Anterior cingulate cortex (tissue), 58 donors: ENCODE measurements at regions not wholly inside any gene's neighbourhood (a gene's known extent, or its start where the extent isn't known, plus 50 kb on each side); places are given as distances from the start of the nearest gene placed in this dataset.
A peak's percentile ranks its signal among the peaks of the same experiment; 100 is the strongest.
"Not testable (repeated sequence)": the region's sequence is repeated elsewhere in the genome, so short reads cannot be mapped to it uniquely, and the experiment has no call there.

Experiments
- DNase-seq, 58 donors: peaks; one replicate each; lab custom pipeline; 2025; lab: John Stamatoyannopoulos, UW

DNA sequence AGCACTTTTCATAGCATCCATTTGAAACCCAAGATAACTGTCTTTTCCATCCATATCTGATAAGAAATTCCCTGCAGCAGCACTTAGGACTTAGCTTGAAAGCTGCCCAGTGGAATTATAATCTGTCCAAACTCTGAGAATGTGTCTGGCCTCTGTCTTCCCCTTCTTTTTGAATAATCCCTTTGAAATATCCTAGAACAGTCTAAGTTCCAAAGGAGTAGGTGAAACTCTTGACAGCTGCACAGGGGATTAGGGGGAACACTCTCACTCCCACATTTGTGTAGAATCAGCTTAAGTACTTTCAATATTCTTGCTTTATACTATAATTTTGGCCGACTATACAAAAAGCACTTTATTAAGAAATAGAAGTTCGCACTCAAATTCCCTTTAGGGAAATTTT, 157.7 kb downstream of the PAPSS1 start:
- DNase-seq = no peak

DNA sequence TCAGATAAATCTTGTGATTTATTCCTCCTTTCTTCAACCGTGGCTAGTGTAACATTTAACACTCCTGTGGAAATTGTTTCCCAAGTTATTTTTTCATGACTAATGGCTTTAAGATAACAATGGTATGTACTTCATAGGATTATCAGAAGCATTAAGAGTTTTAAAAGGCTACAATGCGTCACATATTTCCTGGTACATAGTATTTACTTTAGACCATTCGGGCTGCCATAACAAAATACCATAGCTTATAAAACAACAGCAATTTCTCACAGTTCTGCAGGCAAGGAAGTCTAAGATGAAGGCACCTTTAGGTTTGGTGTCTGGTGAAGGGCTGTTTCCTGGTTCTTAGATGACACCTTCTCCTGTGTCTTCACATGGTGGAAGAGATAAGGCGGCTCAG, 158.6 kb downstream of the PAPSS1 start:
- DNase-seq = no peak

DNA sequence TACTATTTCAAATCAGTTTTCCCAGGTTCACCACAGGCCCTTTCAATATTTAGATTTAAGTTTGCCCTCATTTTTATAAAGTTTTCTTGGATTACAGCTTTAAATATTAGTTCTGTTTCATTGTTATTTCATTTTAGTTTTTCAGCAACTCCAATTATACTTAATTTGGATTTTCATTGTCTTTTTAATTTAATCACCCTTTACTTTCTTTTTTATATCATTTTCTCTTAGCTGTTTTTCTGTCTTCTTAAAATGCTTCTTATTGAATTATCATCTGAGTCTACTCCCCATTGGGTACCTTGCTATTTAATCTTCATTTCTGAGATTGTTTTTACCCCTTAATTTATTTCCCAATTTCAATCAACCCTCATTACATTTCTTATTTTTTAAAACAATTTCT, 160.4 kb downstream of the PAPSS1 start:
- no peak for DNase-seq

DNA sequence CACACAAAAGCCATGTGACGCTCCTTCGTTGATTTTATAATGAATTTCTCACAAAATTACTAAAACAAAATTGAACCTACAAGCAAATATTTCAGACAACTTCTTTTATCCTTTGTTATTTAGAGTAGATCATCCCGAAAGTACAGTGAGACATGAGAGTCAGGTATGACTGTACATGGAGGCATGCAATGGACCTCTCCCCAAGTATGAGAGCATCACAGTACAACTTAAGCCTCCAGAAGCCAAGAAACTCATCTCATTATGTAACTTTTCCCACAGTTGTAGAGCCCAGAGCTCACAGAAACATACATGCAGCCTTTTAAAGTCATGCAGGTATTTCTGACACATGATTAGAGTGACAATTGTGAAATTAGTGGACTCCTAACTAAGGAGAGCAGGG, 167.7 kb downstream of the PAPSS1 start:
- no peak for DNase-seq

DNA sequence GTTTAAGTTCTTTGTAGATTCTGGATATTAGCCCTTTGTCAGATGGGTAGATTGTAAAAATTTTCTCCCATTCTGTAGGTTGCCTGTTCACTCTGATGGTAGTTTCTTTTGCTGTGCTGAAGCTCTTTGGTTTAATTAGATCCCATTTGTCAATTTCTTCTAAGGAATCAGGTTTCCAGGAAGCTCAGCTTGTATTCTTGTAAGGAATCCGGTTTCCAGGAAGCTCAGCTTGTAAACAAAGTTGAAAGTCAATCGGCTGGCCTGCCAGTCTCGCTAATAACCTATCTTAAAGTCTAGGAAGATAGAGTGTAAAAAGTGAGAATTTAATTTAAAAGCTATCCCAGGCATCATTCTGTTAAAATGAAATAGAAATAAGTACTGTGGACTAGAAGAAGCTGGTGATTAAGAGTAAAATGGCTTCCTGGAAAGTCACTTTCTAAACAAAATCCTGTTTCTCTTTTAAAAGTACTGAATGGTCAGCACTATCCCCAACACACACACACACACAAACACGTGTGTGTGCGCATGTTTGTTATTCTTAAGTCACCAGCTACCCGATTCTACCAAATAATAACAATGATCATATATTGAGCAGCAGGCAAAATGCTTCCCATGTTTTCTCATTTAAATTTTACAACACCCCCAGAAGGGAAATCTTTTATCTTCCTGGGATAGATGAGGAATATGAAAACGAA, 171.7 kb downstream of the PAPSS1 start:
- DNase-seq = no peak

DNA sequence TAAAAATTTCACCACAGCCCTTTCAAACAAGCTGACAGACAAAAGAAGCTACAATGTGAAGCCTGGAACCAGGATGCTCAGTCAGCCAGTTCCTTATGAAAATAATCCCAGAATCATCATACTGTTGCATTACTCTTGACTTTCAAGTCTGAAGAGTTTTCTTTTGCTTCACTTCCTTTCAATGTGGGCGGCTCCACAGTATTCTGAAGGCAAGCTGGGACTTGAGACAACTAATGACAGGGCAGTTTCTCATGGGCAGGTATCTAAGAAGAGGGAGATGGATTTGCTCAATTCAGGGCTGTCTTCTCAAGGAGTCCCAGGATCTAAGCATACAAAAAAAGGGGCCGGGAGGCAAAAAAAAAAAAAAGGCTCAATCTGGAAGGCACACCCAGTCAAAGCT, 173.4 kb downstream of the PAPSS1 start:
- DNase-seq = no peak

DNA sequence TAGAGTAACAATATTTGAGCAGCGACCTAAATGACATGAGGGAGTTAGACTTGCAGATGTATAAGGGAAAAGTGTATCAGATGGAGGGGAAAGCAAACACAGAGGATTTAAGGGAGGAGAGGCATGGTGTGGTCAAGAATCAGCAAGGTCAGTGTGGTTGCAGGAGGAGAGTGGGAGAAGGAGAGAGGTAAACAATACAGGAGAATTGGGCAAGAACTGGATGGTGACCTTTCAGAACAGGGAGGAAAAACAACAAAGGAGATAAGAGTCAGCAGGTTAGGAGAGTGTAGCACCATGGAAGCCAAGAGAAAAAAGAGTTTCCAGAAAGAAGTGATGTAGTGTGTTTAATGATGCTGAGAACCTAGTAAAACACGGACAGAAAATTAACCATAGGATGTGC, 178.5 kb downstream of the PAPSS1 start:
- DNase-seq = no peak

DNA sequence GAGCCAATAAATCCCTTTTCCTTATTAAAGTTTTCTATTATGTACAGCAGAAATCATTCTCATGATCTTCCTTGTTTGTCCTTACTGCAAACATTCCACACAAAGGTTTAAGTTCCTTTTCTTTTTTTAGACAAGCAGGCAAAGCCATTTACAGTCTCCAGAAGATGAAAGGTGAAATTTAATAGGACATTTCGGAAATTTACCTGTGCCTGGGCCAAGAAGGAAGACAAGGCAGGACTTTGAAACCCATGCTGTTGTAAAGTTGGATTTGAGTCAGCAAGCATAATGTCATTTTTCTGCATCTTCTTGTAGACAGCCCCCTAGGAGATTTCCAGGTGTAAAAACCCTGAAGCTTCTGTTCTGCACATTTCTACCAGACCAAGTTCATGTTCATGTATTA, 188.1 kb downstream of the PAPSS1 start:
- no peak for DNase-seq

DNA sequence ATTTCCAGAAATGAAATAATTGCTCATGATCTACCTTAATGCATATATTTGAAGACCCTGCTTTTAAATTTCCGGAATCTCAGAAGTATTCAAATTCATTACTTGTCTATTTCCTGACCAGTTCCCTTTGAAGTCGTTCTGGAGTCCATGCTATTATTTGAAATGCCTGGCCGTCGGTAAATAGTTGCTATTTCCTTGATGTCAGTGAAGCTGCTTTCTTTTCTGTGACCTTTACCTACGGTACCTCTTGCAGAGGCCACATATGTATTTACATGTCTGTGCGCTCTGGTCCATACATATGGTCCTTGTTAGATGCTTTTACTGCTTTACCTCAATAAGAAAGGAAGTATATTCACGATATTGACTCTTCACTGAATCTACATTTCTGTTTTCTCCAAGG, 199.7 kb downstream of the PAPSS1 start:
- DNase-seq = no peak

DNA sequence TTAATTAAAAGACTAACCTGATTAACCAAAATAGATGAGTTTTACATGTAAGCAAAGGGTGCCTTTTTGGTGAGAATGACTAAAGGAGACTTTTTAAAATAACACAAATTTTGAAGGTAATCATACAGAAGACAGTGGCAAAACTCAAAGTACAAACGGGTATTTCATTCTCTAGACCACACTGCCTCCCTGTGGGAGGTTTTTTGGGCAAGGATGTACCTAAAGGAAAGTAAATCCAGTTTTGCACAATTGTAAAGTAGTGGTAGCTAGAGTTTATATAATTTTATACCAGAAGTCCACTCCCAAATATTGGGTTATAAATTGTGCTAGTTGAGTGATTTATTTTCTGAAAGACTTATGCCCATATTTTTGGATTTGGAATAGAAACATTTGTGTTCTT, 201.0 kb downstream of the PAPSS1 start:
- DNase-seq = peak in 5 of 58 donors; percentile 0 to 6 (median 4)

DNA sequence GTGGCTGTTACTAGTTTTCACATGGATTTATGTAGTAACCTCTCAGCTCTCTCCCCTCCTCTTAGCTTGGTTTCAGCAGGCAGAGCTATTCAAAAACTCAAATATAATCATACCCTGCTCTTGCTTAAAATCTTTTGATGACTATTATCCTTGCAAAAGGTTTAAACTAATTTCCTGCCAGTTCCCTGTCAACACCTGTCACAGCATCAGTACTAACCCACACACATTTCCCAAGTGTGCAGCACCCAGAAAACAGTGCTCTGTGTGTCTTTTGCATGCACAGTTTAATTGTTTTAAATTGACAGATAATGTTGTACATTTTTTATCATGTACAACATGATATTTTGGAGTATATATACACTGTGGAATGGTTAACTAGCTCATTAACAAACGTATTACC, 202.0 kb downstream of the PAPSS1 start:
- peak in 2 of 58 donors; percentile 2 for DNase-seq

DNA sequence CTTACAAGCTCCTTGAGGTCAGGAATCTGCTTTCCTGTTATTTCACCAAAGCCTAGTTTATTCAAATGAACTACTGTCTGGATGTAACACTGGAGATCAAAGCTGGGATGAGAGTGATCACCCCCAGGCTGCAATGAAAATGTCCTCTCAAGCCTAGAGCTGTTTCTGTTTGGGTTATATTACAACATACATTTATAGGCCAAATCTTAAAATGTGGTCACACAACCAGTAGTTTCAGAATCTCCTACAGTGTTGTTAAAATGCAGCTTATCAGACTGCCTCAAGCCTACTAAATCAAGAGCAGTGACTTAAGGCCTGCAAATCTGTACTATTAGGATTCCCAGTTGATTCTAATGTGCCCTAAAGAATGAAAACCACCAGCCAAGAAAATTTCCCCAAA, 207.5 kb downstream of the PAPSS1 start:
- no peak for DNase-seq

DNA sequence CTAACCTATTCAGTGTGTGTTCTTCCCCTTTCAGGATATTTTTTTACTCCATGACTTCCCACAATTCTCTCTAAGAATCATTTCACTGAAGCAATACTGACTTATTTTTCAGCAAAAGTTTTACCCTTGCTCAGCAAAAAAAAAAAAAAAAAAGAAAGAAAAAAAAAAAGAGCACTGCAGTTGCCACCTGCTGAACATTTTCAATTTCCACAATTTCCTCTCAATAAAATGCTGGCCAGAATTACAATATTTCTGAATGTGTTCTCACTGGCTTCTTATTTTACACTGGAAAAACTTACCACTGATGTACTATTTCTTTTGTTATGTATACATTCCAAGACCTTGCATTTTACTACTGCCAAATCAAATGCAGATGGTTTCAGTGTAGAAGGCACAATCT, 210.4 kb downstream of the PAPSS1 start:
- DNase-seq = no peak

DNA sequence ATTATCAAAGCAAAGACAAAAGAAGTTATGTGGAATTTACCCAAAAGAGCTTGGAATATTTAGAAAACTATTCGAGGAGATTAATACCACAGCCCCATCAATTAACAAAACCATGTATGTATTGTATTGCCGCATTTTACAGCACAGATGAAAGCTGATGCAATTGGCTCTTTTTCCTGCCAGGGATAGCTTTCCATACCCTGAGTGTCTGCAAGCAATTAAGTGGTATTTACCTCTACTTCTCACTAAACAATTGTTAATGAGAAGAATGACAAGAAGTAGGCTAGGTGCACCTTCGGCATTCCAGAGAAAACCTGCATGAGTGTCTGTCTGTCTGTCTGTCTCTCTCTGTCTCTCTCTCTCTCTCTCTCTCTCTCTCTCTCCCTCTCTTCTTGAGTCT, 219.5 kb downstream of the PAPSS1 start:
- DNase-seq = no peak

DNA sequence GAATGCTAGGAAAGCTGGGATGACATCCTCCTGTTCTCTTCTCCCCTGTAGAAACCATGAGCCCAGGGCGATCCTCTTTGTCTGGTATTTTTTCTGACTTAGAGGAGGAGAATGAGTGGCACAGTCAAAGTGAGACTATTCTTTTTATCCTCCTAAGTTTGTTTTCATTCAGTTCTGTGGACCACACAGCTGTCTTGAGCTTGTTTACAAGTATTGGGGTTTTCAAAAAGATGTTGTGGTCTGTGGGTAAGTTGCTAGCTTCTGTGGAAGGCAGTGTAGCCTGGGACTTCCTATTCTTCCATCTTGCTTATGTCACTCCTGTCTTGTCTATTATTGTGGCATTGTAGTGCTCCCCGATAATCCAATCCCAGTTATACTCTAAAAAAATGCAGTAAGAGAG, 223.0 kb downstream of the PAPSS1 start:
- DNase-seq = no peak

DNA sequence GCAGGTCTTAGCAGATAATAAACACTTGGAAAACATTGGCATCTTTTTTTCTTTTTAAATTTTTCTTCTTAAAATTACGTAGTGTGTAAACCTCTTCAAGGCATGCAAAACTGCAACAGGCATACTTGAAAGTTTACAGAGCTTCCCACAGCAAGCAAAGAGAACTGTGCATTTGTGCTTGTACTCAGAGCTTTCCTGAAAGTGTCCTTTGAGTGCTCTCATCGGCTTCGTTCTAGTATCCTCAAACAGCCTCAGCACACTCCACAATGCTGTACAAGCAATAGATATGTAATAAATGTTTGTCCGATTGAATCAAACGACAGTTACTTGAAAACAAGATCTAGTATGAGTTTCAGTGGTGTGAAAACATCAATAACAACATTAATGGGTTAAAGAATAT, 227.5 kb downstream of the PAPSS1 start:
- DNase-seq = no peak

DNA sequence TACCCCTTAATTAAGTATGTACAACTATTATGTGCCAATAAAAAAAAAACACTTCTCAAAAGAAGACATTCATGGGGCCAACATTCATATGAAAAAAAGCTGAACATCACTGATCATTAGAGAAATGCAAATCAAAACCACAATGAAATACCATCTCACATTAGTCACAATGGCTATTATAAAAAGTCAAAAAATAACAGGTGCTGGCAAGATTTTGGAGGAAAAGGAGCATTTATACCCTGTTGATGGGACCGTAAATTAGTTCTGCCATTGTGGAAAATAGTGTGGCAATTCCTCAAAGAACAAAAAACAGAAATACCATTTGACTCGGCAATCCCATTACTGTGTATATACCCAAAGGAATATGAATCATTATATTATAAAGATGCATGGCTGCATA, 229.9 kb downstream of the PAPSS1 start:
- DNase-seq = no peak

DNA sequence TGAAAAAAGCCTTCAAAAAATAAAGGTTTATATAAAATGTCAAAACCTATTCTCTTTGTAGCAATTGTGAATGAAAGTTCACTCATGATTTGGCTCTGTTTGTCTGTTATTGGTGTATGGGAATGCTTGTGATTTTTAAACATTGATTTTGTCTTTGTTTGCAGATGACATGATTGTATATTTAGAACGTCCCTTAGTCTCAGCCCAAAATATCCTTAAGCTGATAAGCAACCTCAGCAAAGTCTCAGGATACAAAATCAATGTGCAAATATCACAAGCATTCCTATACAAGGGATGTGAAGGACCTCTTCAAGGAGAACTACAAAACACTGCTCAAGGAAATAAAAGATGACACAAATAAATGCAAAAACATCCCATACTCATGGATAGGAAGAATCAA, 236.4 kb downstream of the PAPSS1 start:
- DNase-seq = not testable (repeated sequence)

DNA sequence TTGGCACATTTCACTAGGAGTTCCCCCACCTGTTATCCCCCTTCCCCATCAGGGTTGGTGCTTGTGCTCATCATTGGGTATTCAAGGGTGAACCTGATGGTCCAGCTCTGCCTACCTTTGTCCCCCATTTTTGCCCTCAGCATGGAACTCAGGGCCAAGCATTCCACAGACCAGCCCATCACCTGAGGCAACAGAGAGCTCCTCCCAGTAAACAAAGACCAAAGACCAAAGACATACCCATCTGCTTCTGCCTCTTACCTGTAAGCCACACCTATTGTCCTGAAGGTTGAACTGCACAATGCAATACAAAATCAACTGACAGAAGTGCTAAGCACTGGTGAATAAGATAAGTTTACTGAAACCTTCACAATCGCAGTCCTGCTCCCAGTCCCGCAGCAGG, 237.5 kb downstream of the PAPSS1 start:
- no peak for DNase-seq

DNA sequence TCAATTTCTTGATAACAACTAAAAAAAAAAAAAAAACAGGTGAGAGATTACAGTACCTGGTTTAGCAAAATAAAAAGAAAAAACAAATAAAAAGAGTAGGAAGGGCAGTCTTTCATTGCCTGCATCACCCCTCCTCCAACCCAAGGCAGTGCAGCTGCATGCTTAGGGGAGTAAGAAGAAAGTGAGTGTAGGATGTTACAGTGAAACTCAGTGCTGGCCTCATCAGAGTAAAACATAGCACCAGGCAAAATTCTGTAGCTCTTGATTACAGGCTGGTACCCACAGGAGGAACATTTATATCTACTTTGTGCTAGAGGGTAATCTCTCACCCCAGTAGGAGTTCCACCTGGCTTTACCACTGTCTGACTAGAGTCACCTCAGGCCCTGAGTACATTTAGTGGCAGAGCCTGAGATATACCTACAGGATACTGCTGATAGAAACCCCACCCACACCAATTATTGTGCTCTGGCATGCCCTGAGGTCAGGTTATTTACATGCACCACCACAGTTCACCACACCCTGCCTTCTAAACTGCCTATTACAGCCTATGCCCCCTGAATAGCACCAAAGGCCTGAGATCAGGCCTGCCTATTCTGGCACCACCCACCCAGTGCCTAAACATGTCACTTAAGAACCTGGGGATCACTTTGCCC, 241.6 kb downstream of the PAPSS1 start:
- no peak for DNase-seq

DNA sequence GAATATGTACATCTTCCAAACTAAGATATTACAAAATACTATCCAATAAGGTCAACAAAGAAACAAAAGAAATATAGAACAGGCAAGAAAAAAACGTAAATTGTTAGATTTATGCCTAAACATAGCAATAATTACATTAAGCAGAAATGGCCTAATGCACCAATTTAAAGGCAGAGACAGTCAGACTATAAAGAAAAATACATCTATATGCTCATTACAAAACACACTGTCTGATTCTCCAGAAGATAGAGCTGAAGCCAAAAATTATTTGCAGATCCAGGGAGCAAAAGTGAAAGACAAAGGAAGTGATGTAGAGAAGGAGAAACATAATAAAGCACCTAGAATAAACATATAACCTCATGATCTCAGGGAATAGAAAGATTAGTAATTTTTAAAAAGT, 246.9 kb downstream of the PAPSS1 start:
- DNase-seq = no peak

DNA sequence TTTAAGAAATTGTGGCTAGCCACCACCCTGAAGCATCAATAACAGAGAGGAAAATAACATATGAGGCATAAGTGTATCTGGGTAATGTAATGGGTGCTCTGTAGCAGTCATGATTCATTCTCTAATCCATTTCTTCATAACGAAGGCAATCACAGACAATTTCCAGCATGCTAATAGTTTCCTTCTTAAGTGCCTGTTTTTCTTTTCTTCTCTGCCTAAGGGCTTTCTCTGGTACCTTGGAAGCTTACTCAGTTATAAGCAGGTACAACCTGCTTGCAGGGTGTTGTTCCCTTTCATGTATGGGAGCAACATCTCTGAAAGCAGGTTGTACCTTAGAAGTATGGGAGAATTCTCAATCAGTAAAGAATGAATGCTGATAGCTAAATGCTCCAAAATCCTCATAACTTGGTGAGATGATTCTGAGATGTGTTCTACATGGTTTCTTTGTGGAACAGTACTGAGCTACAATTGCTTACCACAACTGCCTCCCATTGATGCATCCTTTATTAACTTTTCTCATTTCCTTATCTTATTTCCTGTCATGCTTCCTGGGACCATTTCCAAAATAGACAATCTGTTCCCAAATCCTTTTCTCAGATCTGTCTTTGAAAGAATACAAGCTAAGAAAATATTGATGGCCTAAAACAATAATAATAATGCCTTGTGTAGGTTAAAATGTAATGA, 247.6 kb downstream of the PAPSS1 start:
- DNase-seq = no peak
